Amygdala (tissue), 56 donors: ENCODE measurements at regions not wholly inside any gene's neighbourhood (a gene's known extent, or its start where the extent isn't known, plus 50 kb on each side); places are given as distances from the start of the nearest gene placed in this dataset.
A peak's percentile ranks its signal among the peaks of the same experiment; 100 is the strongest.

Experiments
- DNase-seq, 56 donors: peaks; one replicate each; lab custom pipeline; 2025; lab: John Stamatoyannopoulos, UW

DNA sequence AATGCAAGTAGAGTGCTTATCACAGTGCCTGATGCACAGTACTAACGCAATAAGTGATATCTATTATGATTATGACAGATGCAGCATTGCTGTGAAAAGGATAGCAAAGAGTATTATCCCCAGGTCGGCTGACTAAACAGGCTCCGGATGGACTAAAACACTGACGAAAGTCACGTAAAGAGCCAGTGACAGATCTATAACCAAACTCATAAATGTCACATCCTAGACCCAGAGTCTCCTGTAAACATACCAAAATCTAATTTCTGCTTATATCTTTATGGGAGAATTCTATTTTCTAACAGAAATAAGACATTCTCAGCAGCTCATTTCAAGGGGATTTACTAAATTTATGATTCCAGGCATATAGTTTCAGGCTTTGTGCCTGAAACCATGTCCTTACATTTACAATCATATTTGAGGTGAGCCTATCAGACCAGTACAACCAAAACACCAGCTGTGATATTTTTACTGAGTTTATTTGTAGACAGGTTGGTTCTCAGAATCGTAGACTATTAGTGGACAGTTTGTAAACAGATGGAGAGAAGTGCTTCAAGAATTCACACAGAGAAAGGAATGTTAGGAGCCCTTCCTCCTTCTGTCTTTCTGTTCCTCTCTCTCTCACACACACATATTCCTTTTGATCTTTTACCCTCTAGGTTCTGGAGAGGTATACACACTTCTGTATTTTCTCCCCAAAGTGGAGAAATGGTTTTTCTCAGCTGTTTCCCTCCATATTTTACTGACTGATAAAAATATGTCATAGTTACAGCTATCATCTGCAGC, 52.4 kb upstream of the WDR26 start:
- DNase-seq = no peak

DNA sequence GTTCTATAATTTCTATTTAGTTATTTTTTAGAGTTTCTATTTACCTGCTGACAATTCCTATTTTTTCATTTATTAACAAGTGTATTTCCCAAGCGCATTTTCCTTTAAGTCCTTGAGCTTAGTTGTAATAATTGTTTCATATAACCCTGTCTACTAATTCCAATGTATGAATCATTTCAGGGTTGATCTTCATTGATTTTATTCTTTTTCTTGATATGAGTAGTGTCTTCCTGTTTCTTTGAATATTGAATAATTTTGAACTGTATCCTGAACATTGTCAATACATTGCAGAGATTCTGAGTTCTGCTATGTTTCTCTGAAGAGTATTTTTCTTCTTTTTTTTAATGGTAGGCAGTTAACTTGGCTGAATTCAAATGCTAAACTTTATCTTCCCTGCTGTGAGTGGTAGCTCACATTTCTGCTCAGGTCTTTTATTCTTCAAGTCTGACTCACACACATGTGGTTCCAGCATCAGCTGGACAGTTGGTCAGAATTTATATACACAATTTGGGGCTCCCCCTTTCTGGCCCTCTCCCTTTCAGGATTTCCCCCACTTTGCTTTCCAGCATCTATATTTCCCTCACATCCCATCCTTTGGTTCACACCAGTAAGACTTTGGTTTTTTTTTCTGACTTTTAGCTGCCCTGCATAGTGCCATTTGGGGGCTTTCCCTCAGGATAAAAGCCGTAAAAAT, 54.4 kb upstream of the WDR26 start:
- no peak for DNase-seq

DNA sequence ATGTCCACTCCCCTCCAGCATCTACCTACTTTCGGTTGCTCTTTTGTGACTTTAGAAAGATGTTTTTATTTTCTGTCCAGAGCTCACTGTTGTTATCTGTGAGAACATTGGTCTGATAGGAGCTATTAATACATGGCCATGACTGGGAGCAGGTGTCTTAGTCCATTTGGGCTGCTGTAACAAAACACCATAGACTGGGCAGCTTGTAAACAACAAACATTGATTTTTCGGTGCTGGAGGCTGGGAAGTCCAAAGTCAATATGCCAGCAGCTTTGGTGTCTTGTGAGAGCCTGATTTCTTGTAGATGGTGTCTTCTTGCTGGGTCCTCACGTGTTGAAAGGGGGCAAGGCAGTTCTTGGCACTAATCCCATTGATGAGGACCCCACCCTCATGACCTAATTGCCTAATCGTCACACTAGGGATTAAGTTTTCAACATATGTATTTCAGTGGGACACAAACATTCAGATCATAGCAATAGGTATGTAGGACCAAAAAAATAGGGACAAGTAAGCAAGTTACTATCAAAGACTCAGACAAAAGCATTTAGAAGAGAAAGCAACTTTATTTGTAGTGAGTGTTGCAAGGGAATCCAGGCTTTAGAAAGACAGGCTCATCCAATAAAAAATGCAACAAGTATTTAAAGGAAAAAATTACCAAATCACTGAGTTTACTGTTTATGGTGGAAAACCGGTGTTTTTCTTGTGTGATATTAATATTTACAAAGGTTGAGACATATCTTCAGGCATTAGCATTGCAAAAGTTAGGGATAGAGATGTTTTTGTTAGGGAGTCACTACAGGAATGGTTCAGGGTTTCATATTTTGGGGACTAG, 55.2 kb upstream of the WDR26 start:
- DNase-seq = no peak

DNA sequence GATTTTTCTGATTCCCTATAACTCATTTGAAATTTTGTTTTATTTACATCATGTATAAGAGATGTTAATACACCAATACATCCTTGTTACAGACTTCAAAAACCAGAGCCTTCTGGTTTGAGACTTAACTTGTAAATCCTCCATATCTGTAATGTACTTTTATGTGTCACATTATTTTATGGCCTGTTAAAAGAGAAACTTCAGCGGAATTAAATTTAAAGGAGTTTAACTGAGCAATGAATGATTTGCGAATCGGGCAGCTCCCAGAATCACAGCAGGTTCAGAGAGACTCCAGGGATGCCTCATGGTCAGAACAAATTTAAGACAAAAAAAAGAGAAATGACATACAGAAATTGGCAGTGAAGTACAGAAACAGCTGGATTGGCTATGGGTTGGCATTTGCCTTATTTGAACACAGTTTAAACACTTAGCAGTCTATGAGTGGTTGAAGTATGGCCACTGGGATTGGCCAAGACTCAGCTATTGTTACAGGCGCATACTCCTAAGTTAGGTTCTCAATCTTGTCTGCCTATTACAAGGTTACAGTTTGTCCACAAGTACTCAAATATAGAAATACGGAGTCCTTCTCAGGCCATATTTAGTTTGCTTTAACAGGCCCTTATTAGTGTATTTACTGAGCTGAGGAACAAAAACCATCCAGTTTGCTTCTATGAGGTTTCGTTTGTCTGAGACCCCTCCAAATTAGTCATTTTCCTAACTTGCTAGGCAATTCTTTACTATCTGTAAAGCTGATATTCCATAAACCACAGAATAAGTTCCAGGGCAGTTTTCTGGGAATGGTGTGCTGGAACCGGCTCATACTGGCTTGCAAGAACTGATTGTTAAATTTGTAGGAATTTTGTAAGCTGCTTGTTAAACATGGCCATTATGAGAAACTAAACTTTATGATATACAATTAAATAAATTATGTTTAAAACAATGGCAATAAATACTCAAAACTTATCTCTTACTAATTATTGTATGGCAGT, 56.2 kb upstream of the WDR26 start:
- DNase-seq = no peak

DNA sequence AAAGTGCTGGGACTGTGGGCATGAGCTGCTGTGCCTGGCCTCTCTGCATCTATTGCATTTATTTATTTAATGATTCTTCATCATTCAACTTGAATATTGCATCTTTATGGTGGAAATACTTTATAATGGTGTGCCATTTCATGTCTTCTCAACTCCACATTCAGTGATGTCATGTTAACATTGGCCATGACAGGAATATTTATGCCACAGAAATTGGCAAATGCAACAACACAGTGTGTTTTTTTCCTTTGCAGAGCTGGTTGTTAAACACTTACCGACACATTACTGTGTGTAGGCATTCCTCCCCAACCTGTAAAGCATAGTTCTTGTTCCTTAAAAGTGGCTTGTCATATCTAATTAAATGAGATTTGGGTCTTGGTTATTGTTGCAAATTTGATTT, 57.4 kb upstream of the WDR26 start:
- no peak for DNase-seq

DNA sequence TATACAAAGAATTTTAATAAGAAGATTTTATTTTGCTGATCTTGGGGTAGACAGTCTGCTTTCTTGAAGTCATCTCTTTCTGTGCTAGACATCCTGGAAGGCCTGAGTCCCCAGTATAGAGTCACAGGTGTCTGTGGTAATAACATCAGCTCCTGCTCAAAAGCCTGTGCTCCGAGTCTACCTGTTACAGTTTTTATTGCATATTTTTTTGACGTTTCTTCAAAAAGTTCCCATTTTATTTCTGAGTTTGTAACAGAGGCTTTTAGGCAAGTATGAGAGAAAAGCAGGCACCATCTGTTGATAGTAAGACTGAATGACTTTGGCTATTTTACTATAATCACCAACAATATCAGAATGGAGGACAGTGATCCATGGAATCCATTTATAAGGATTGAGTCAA, 58.0 kb upstream of the WDR26 start:
- no peak for DNase-seq

DNA sequence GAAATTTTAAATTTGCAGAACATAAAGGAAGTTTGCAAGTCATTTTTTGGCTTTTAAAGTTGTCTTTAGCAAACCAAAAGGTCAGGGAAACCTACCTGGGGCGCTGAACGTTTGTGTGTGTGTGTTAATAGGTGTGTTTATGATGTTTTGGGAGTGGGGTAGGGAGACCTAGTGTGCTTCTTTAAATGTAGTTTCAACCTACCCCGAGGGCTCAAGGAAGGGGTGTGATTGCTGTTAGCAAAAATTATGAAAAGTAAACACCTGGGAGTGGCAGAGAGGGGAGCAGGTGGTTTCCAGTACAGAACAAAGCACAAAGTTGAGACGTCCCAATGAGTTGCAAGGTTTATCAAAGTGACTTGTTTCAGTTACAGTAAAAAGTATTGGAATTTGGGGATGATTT, 58.7 kb upstream of the WDR26 start:
- no peak for DNase-seq

DNA sequence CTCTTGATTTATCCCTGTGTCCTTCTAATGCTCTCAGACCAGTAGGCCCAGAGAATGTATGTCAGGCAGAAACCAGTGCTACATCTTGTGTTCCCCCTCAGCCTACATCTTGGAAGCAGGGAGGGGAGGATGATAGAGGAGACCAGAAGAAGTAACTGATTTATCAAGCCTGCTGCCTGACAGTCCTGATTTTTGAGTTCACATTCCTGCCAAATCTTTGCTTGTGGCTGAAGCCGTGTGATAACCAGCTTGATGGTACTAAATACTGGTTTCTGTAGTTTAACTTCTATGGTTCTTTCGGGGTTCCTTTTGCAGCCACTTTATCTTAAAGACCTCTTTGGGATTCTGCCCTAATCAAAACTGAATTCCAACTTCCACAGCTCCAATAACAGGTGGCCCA, 59.7 kb upstream of the WDR26 start:
- no peak for DNase-seq

DNA sequence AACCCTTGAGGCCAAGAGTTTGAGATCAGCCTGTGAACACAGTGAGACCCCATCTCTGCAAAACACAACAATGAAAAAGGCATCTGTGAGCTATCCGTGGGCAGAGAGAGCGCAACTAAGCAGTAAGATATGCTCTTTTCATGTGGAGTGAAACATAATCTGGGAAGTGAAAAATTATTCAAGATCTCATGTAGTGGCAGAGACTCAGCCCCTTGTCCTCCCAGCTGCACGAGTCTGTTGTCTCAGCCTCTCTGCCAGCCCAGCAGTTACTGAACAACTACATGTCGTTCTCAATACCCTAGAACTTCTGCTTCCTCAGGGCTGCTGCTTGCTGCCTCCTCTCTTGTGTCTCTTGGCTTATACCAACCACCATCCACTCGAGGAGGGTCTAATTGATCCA, 61.3 kb upstream of the WDR26 start:
- no peak for DNase-seq

DNA sequence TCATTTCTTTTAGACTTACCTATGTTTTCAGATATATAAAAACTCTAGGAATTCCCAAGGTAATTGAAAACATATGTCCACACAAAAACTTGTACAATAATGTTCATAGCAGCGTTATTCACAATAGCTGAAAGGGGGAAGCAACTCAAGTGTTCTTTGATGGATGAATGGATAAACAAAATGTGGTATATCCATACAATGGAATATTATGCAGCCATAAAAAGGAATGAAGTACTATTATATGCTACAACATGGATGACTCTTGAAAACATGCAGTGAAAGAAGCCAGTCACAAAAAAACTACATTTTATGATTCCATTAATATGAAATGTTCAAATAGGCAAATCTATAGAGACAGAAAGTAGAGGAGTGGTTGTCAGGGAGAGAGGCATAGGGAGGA, 62.2 kb upstream of the WDR26 start:
- DNase-seq = no peak

DNA sequence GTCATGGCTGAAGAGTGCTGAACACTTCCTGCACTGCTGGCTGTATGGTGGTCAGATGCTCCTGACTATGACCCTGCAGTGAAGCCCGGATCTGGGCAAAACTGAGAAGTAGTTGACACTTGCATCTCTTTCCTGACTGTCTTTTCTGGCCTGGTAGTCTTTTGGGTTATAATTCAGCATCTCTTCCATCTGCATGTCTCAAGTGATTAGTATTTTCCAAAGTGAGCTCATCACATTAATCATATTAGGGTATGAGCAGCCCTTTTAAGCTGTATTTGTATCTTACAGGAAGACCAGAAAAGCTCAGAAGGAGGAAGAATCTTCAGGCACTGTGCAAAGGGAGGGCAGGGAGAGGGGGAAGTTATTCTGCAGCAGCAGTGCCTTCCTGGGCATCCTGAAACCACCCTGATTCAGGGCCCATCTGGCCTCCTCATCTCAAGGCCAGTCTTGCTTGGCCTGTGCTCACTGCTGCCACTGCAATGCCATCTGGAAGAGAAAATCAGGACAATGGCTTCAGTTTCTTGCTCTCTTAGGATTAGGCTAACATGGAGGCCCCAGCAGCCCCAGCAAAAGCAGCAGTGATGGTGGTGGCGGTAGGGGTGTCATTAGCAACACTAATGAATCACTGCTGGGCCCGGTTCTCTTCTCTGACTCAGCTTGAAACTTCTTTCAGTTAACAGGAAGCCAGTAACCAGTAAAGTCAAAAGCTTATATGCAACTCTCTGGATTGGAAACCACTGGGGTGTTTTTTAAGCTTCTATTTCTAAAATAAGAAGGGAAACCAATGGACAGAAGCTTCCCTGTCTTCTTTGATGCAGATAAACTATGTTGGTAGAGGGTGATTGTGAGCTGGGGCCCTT, 63.3 kb upstream of the WDR26 start:
- DNase-seq = peak in 18 of 56 donors; percentile 4 to 43 (median 17)

DNA sequence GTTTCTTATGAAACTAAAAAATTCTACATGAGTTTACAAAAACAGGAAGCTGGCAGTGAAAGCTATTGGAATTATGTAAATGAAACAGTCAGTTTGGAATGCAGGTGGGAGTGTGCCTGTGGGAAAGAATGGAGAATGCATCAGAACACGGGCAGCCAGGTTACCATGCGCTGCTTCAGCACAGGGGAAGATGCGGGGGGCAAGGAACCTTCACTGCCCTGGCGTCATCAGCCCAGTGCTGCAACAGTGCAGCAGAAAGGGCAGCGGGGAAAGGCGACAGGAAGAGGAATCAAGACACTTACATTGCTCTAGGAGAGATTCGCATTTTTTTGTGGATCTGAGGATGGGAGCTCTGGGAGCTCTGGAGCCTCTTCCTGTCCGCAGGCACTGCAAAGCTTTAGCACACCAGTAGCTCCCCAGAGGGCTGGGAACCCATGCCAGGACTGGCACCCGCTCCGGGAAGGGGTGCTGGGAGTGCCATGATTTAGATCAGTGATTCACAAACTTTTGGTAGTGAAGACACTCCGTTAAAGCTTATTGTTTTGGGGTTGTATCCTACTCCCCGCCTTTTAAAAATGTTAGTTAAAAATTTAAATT, 64.1 kb upstream of the WDR26 start:
- DNase-seq = peak in 6 of 56 donors; percentile 1 to 34 (median 13)

DNA sequence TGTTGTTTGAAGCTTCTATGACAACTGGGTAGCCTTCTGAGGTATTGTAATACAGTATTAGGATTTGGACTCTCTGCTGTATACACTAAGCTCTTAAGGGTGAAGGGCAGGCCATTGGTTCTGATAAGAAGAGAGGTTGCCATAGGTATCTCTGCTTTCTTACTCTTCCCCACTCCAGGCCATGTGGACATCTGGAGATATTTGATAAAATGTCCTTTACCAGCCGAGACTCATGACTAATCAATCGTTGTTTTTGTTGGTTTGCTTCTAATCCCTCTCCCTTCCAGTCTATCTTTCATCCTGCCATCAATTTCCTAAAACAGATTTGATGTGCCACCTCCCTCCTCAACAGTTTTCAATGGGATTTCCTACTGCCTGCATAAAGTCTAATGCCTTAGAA, 64.6 kb upstream of the WDR26 start:
- no peak for DNase-seq

DNA sequence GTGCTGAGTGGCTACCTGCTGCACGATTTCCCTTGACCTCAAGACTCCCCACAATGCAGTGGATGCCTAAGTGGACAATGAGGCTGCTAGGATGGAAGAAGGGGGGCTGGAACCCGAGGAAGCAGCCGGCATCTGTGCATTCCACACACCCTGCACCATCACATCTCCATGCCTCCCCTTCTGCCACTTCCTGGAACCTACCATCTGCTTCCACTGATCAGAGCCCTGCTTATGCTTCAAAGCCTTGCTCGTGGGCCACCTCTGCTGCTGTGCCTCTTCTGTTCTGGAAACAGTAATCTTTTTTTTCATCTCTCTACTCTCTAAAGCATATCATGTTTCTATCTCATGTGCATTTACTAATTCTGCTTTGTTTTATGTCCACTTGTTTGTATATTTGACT, 66.2 kb upstream of the WDR26 start:
- DNase-seq = no peak

DNA sequence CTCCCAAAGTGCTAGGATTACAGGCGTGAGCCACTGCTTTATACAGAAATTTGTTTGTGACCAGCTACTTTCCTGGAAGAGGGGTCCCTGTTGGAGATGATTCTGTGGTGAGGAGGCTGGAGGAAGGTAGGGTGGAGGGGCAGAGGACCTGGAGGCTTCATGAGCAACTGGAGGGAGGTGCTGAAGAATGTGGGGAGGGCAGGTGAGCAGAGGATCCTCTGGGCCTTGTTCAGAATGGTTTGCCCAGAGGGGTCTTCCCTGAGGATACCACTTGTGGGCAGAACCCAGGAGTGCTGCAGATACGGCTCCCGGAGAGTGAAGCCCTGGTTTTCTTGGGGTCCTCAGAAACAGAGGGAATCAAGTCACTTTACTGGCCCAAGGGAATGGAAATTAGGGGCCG, 67.2 kb upstream of the WDR26 start:
- DNase-seq = no peak

DNA sequence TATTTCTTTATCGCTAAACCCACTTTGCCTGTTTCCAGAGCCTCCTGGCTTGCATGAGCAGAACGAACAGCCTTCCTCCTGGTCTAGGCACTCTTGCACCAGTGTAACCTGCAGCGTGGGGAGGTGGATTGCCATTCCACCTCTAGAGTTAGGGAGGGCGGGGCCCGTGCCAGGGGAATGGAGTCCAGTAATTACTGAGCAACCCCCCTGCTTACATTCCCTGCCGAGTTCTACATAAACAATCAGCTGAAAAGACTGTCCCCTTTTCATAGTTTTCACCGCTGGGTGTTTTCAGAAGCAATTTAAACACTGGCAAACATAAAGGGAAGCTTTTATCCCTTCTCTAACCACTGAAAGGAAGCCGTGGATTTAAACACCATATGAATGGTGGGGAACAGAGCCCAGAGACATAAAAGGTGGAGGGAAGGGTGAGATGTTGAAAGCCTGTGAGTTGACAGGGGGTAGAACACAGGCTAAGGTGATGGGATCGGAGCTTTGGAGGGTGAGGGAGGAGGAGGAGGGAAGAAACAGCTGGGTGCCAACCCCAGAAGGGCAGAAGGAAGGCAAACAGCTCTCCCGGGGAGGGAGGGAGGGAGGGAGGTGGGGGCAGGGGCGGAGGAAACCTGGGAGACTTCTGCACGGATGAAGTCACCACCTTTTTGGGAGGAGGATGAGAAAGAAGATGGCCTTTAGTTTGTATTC, 68.0 kb upstream of the WDR26 start:
- peak in 3 of 56 donors; percentile 4 to 15 (median 11) for DNase-seq

DNA sequence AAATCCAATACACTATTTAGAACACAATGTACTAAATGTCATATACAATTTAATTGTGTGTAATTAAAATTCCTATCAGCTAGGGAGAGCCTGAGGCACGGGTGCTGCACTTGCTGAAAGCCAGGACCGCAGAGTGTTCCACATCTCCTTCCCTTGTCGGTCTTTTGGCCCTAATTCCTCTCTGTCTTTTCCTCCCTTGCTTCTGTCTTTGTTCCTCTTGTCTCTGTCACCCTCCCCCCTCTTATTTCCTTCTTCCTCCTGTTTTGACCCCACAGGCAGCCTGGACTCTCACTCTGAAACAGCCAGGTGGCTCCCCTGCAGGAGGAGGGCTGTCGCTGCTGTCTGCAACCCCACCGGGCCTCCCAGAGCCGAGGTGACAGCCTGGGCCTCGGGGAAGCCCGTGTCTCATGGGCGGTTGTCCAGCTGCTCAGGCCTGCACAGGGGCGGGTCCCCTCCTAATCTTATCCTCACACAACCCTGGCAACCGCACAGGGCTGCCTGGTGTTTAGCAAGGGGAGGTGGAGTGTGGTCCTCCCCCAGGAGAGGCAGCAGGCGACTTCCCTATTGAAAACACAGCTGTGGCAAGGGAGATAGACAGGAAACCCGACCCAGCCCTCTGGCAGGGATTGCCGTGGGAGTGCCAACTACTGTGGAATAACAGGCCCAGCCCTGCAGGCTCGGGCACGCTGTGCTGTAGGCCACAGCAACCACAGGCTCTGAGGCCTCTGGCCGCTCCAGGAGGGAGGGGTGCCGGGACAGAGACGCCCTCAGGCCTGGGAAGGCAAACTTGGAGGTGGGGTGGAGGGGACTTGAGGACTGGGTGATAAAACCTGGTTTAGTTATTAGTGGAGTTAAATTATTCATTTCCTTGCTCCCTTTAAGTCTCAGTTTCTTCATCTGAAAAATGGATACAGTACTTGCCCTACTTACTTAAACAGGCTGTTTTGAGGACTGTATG, 68.8 kb upstream of the WDR26 start:
- peak in 52 of 56 donors; percentile 5 to 87 (median 52) for DNase-seq
